Neural progenitor cell (in vitro differentiated cells): ENCODE measurements at regions not wholly inside any gene's neighbourhood (a gene's known extent, or its start where the extent isn't known, plus 50 kb on each side); places are given as distances from the start of the nearest gene placed in this dataset.
"Not testable (repeated sequence)": the region's sequence is repeated elsewhere in the genome, so short reads cannot be mapped to it uniquely, and the experiment has no call there.

Source experiments
- EZH2 ChIP-seq: fragments of 200-600 bp; sonication (generic); IDR thresholded peaks from 2 replicates; pipeline ENCODE4 v1.6.1; 2017; ENCODE audit warnings: antibody characterized with exemption, mild to moderate bottlenecking, moderate library complexity
- TF ChIP-seq, protein P1 (sequence below): fragments of 200-600 bp; sonication (generic); IDR thresholded peaks from 2 replicates; pipeline ENCODE4 v1.5.1; 2017; ENCODE audit warnings: antibody characterized with exemption, mild to moderate bottlenecking

DNA sequence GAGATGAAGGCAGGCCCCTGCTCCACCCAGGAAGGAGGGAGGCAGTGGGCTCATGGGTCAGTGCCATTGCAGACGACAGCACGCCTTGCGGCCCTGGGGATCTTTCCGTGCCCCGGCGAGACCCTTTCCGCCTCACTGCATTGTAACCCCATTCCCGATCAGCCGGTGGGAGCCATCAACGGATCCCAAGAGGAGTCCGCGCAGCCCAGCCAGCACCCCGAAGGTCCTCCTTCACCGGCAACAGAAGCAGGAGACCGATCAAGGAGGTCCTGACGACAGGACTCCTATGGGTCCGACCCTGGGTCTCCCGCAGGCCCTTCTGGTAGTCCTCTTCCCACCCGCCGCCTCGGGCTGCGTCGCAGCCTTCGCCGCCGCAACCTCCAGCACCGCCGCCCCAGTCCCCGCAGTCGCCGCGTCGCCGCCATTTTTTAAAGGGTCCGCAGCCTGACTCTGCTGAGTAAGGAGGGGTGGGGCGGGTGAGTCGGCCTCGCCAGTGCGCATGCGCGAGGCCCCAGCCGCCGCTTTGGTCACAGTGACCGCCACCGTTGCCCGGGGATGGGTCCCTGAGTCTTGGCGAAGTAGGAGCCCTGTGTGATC is 1417.0 kb upstream of the PCDH10 start:
- TF ChIP-seq, protein P1, sequence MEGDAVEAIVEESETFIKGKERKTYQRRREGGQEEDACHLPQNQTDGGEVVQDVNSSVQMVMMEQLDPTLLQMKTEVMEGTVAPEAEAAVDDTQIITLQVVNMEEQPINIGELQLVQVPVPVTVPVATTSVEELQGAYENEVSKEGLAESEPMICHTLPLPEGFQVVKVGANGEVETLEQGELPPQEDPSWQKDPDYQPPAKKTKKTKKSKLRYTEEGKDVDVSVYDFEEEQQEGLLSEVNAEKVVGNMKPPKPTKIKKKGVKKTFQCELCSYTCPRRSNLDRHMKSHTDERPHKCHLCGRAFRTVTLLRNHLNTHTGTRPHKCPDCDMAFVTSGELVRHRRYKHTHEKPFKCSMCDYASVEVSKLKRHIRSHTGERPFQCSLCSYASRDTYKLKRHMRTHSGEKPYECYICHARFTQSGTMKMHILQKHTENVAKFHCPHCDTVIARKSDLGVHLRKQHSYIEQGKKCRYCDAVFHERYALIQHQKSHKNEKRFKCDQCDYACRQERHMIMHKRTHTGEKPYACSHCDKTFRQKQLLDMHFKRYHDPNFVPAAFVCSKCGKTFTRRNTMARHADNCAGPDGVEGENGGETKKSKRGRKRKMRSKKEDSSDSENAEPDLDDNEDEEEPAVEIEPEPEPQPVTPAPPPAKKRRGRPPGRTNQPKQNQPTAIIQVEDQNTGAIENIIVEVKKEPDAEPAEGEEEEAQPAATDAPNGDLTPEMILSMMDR: not testable (repeated sequence)
- not testable (repeated sequence) for TF ChIP-seq EZH2
